ENCODE measurements at regions not wholly inside any gene's neighbourhood (a gene's known extent, or its start where the extent isn't known, plus 50 kb on each side); places are given as distances from the start of the nearest gene placed in this dataset.

- no peaks in the 10 kb centered on the region for H3K9me3 ChIP-seq (ENCODE audit: control extremely low read depth in 1 of 5, control insufficient read depth in 4 of 5, insufficient read depth in 2 of 5, low read depth in 1 of 5, low read length in 4 of 5)
- H3K4me3 ChIP-seq (ENCODE audit: control insufficient read depth in 1 of 7, extremely low read depth in 1 of 7, insufficient read depth in 4 of 7, low read depth in 2 of 7, low read length in 6 of 7) = no peak overlapping the region
- POLR2A ChIA-PET = no interaction called here
- CTCF ChIA-PET = no interaction called here
- no peak for DNase-seq
- H3K27me3 ChIP-seq (replicated peaks in 2 of 5; ENCODE audit: control insufficient read depth in 4 of 5, insufficient read depth in 5 of 5, low read length in 4 of 5) = no peaks in the 10 kb centered on the region
- H3K4me1 ChIP-seq (ENCODE audit: control extremely low read depth in 1 of 4, control insufficient read depth in 4 of 4, insufficient read depth in 4 of 4, low read length in 3 of 4) = no peaks in the 10 kb centered on the region
- no peaks in the 10 kb centered on the region for H3K36me3 ChIP-seq (ENCODE audit: control insufficient read depth in 4 of 4, insufficient read depth in 4 of 4, low read length in 3 of 4)
- H3K27ac ChIP-seq (ENCODE audit: insufficient read depth in 1 of 2, low read depth in 1 of 2, low read length in 2 of 2, poor library complexity in 1 of 2, severe bottlenecking in 2 of 2) = no peak overlapping the region
- WGBS (ENCODE audit: insufficient coverage) = 60% methylated on average over 3 of the region's 3 CpGs
Observed at GRCh38 chr3:78134496-78134895, 1094.6 kb downstream of the ROBO2 start.

- ChIA-PET CTCF (interaction anchor here (1.1 kb wide), 1 partner anchor 24 kb away, joined by 3 read pairs; no protein-coding TSS in a partner anchor), POLR2A (no interaction called here)
- WGBS (ENCODE audit: insufficient coverage) = no CpG with 5 or more reads among the region's 3 CpGs
- H3K9me3 ChIP-seq (ENCODE audit: control extremely low read depth in 1 of 5, control insufficient read depth in 4 of 5, insufficient read depth in 2 of 5, low read depth in 1 of 5, low read length in 4 of 5) = no peaks in the 10 kb centered on the region
- H3K36me3 ChIP-seq (ENCODE audit: control insufficient read depth in 4 of 4, insufficient read depth in 4 of 4, low read length in 3 of 4) = no peaks in the 10 kb centered on the region
- H3K27ac ChIP-seq (ENCODE audit: insufficient read depth in 1 of 2, low read depth in 1 of 2, low read length in 2 of 2, poor library complexity in 1 of 2, severe bottlenecking in 2 of 2) = no peak overlapping the region
- H3K27me3 ChIP-seq (replicated peaks in 2 of 5; ENCODE audit: control insufficient read depth in 4 of 5, insufficient read depth in 5 of 5, low read length in 4 of 5) = no peaks in the 10 kb centered on the region
- no peak for DNase-seq
- no peaks in the 10 kb centered on the region for H3K4me1 ChIP-seq (ENCODE audit: control extremely low read depth in 1 of 4, control insufficient read depth in 4 of 4, insufficient read depth in 4 of 4, low read length in 3 of 4)
- no peak overlapping the region for H3K4me3 ChIP-seq (ENCODE audit: control insufficient read depth in 1 of 7, extremely low read depth in 1 of 7, insufficient read depth in 4 of 7, low read depth in 2 of 7, low read length in 6 of 7)
Observed at GRCh38 chr3:78139166-78139565, 1099.3 kb downstream of the ROBO2 start.

GRCh38 chr3:78140274-78140673 lies 1100.4 kb downstream of the ROBO2 start:
- no peak overlapping the region for H3K27ac ChIP-seq (ENCODE audit: insufficient read depth in 1 of 2, low read depth in 1 of 2, low read length in 2 of 2, poor library complexity in 1 of 2, severe bottlenecking in 2 of 2)
- DNase-seq = no peak
- no peaks in the 10 kb centered on the region for H3K4me1 ChIP-seq (ENCODE audit: control extremely low read depth in 1 of 4, control insufficient read depth in 4 of 4, insufficient read depth in 4 of 4, low read length in 3 of 4)
- WGBS (ENCODE audit: insufficient coverage) = no CpG with 5 or more reads among the region's 3 CpGs
- ChIA-PET CTCF (no interaction called here), POLR2A (no interaction called here)
- no peaks in the 10 kb centered on the region for H3K9me3 ChIP-seq (ENCODE audit: control extremely low read depth in 1 of 5, control insufficient read depth in 4 of 5, insufficient read depth in 2 of 5, low read depth in 1 of 5, low read length in 4 of 5)
- no peaks in the 10 kb centered on the region for H3K36me3 ChIP-seq (ENCODE audit: control insufficient read depth in 4 of 4, insufficient read depth in 4 of 4, low read length in 3 of 4)
- no peaks in the 10 kb centered on the region for H3K27me3 ChIP-seq (replicated peaks in 2 of 5; ENCODE audit: control insufficient read depth in 4 of 5, insufficient read depth in 5 of 5, low read length in 4 of 5)
- H3K4me3 ChIP-seq (ENCODE audit: control insufficient read depth in 1 of 7, extremely low read depth in 1 of 7, insufficient read depth in 4 of 7, low read depth in 2 of 7, low read length in 6 of 7) = no peak overlapping the region

DNA sequence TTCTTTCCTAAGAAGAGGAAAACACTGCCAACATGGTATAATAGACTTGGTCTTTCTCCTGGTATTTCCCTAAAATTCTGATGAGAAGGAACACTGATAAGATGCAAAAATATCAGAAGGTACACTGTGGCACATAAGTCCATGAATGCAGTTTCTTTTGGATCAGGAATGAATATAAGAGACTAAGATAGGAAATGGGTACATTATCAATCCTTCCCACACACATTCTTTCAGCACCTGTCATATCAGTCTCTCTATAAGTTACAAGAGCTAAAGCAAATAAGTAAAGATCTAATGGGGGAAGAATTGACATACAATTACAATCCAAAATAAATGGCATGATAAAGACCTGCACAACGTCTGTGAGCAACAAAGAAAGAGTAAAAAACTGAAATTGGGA lies 1101.0 kb downstream of the ROBO2 start:
- Histone ChIP-seq H3K4me3 (ENCODE audit: control insufficient read depth in 1 of 7, extremely low read depth in 1 of 7, insufficient read depth in 4 of 7, low read depth in 2 of 7, low read length in 6 of 7) (no peak overlapping the region), H3K27me3 (replicated peaks in 2 of 5; ENCODE audit: control insufficient read depth in 4 of 5, insufficient read depth in 5 of 5, low read length in 4 of 5) (no peaks in the 10 kb centered on the region), H3K4me1 (ENCODE audit: control extremely low read depth in 1 of 4, control insufficient read depth in 4 of 4, insufficient read depth in 4 of 4, low read length in 3 of 4) (no peaks in the 10 kb centered on the region), H3K27ac (ENCODE audit: insufficient read depth in 1 of 2, low read depth in 1 of 2, low read length in 2 of 2, poor library complexity in 1 of 2, severe bottlenecking in 2 of 2) (no peak overlapping the region), H3K36me3 (ENCODE audit: control insufficient read depth in 4 of 4, insufficient read depth in 4 of 4, low read length in 3 of 4) (no peaks in the 10 kb centered on the region), H3K9me3 (ENCODE audit: control extremely low read depth in 1 of 5, control insufficient read depth in 4 of 5, insufficient read depth in 2 of 5, low read depth in 1 of 5, low read length in 4 of 5) (no peaks in the 10 kb centered on the region)
- CTCF ChIA-PET = no interaction called here
- DNase-seq = no peak
- POLR2A ChIA-PET = no interaction called here
- WGBS (ENCODE audit: insufficient coverage) = 80% methylated on average over 1 of the region's 1 CpG

GRCh38 chr3:78141269-78141668 lies 1101.4 kb downstream of the ROBO2 start:
- Histone ChIP-seq H3K4me1 (ENCODE audit: control extremely low read depth in 1 of 4, control insufficient read depth in 4 of 4, insufficient read depth in 4 of 4, low read length in 3 of 4) (no peaks in the 10 kb centered on the region), H3K36me3 (ENCODE audit: control insufficient read depth in 4 of 4, insufficient read depth in 4 of 4, low read length in 3 of 4) (no peaks in the 10 kb centered on the region), H3K27ac (ENCODE audit: insufficient read depth in 1 of 2, low read depth in 1 of 2, low read length in 2 of 2, poor library complexity in 1 of 2, severe bottlenecking in 2 of 2) (no peak overlapping the region), H3K9me3 (ENCODE audit: control extremely low read depth in 1 of 5, control insufficient read depth in 4 of 5, insufficient read depth in 2 of 5, low read depth in 1 of 5, low read length in 4 of 5) (no peaks in the 10 kb centered on the region), H3K4me3 (ENCODE audit: control insufficient read depth in 1 of 7, extremely low read depth in 1 of 7, insufficient read depth in 4 of 7, low read depth in 2 of 7, low read length in 6 of 7) (no peak overlapping the region), H3K27me3 (replicated peaks in 2 of 5; ENCODE audit: control insufficient read depth in 4 of 5, insufficient read depth in 5 of 5, low read length in 4 of 5) (no peaks in the 10 kb centered on the region)
- 100% methylated on average over 3 of the region's 3 CpGs for WGBS (ENCODE audit: insufficient coverage)
- DNase-seq = no peak
- ChIA-PET CTCF (no interaction called here), POLR2A (no interaction called here)

DNA sequence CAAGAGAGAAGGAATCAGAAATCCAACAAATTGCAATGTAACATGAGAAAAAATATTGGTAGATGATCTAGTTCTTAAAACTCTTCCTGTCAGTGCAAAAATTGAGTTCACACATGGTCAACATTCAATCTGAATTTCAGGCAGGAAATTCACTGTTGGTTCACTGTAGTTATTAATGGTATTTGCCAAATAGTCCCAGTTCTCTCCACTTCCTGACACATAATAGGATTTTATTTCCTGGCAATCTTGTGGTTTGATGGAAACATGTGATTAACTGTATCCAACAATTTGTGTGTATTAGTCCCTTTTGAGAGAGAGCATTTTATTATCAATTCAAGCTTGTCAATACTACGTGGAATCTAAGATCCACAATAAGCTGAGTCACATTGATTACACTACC lies 1103.1 kb downstream of the ROBO2 start:
- Histone ChIP-seq H3K9me3 (ENCODE audit: control extremely low read depth in 1 of 5, control insufficient read depth in 4 of 5, insufficient read depth in 2 of 5, low read depth in 1 of 5, low read length in 4 of 5) (no peaks in the 10 kb centered on the region), H3K4me1 (ENCODE audit: control extremely low read depth in 1 of 4, control insufficient read depth in 4 of 4, insufficient read depth in 4 of 4, low read length in 3 of 4) (no peaks in the 10 kb centered on the region), H3K27ac (ENCODE audit: insufficient read depth in 1 of 2, low read depth in 1 of 2, low read length in 2 of 2, poor library complexity in 1 of 2, severe bottlenecking in 2 of 2) (no peak overlapping the region), H3K27me3 (replicated peaks in 2 of 5; ENCODE audit: control insufficient read depth in 4 of 5, insufficient read depth in 5 of 5, low read length in 4 of 5) (no peaks in the 10 kb centered on the region), H3K36me3 (ENCODE audit: control insufficient read depth in 4 of 4, insufficient read depth in 4 of 4, low read length in 3 of 4) (no peaks in the 10 kb centered on the region), H3K4me3 (ENCODE audit: control insufficient read depth in 1 of 7, extremely low read depth in 1 of 7, insufficient read depth in 4 of 7, low read depth in 2 of 7, low read length in 6 of 7) (no peak overlapping the region)
- ChIA-PET CTCF (no interaction called here), POLR2A (no interaction called here)
- DNase-seq = no peak
- no CpG with 5 or more reads among the region's 1 CpG for WGBS (ENCODE audit: insufficient coverage)

DNA sequence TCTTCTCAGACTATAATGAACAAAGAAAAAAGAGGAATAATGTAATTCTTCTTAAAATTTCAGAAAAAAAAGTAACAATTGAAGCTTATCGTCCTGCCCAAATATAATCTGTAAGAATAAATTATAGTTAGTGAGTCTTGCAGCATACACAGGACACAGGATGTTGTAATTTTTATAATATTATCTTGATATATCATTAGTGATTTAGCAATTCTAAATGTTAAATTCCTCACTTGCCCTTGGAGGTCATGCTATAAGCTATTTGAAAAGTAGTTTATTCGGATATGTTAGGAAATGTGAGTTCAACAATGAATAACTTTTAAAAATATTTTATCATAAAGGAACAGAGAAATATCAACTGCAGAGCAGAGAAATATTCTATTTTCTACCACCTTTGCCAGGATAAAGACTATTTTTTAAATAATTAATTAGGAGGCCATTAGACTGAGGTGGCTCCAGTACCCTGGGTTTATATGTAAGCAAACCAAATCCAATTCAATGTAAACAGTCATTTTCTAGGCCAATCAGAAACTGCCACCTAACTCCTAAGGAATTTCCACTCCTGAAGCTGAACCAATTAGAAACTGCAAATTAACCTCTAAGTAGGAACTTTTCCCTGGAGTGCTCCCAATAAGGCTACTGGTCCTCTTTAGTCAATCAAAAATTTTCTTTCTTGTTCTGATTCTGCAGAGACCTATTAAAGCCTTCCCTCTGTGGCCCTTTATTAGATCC lies 1109.3 kb downstream of the ROBO2 start:
- no peak for DNase-seq
- WGBS (ENCODE audit: insufficient coverage) = no CpG with 5 or more reads among the region's 2 CpGs
- CTCF ChIA-PET = no interaction called here

More for the DNA sequence above, 1109.3 kb downstream of the ROBO2 start:
- Histone ChIP-seq H3K27me3 (replicated peaks in 2 of 5; ENCODE audit: control insufficient read depth in 4 of 5, insufficient read depth in 5 of 5, low read length in 4 of 5) (no peaks in the 10 kb centered on the region), H3K4me1 (ENCODE audit: control extremely low read depth in 1 of 4, control insufficient read depth in 4 of 4, insufficient read depth in 4 of 4, low read length in 3 of 4) (no peaks in the 10 kb centered on the region), H3K27ac (ENCODE audit: insufficient read depth in 1 of 2, low read depth in 1 of 2, low read length in 2 of 2, poor library complexity in 1 of 2, severe bottlenecking in 2 of 2) (no peak overlapping the region), H3K9me3 (ENCODE audit: control extremely low read depth in 1 of 5, control insufficient read depth in 4 of 5, insufficient read depth in 2 of 5, low read depth in 1 of 5, low read length in 4 of 5) (no peaks in the 10 kb centered on the region), H3K4me3 (ENCODE audit: control insufficient read depth in 1 of 7, extremely low read depth in 1 of 7, insufficient read depth in 4 of 7, low read depth in 2 of 7, low read length in 6 of 7) (no peak overlapping the region), H3K36me3 (ENCODE audit: control insufficient read depth in 4 of 4, insufficient read depth in 4 of 4, low read length in 3 of 4) (no peaks in the 10 kb centered on the region)
- POLR2A ChIA-PET = no interaction called here

Measured in common myeloid progenitor, CD34-positive (primary cell).